Esophagus squamous epithelium (tissue), 4 donors: ENCODE measurements at regions not wholly inside any gene's neighbourhood (a gene's known extent, or its start where the extent isn't known, plus 50 kb on each side); places are given as distances from the start of the nearest gene placed in this dataset.

ENCODE experiments used
- POLR2A ChIP-seq, 4 donors: fragments of 450-650 bp; IDR thresholded peaks; one replicate each; pipeline ENCODE4 v1.6.1; 2017; ENCODE audit warnings: antibody characterized with exemption in 4 of 4, mild to moderate bottlenecking in 4 of 4, moderate library complexity in 3 of 4
- TF ChIP-seq, protein P1 (sequence below), 6 experiments: fragments of 450-650 bp in 4 of 6; fragments of 200-600 bp in 2 of 6; sonication (generic) in 2 of 6; IDR thresholded peaks; one replicate each; pipeline ENCODE4 v1.5.1; 2016 to 2019; ENCODE audit warnings: antibody characterized with exemption in 6 of 6, mild to moderate bottlenecking in 4 of 6, moderate library complexity in 4 of 6

DNA sequence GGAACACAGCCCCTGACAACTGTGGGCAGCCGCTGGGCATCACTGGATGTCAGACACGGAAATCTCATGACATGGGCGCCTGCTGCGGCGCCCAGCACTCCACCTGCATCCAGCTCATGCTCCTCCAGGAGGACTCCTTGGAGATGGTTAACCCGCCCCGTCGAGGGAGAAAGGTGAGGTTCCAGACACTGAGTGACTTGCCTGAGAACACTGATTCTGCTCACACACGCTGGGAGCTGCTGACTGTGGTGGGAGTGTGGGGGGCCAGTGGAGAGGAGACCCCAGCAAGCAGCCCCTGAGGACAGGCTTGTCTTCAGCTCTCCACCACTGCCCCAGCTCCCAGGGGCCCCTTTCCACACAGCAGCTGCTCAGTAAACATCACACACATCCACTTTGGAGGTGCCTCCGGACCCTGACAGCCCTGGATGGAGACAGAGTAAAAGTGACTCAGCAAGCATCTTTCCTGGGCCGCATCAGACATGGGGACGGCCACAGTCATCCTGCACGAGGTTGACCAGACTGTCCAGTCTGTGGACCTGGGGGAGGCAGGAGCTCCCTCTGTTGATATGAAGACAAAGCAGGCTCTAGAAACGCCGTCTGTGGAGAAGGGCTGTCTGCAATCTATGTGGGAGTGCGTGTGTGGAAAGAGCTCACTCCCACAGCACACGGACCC lies 283.7 kb upstream of the IRX4 start:
- TF ChIP-seq, protein P1, sequence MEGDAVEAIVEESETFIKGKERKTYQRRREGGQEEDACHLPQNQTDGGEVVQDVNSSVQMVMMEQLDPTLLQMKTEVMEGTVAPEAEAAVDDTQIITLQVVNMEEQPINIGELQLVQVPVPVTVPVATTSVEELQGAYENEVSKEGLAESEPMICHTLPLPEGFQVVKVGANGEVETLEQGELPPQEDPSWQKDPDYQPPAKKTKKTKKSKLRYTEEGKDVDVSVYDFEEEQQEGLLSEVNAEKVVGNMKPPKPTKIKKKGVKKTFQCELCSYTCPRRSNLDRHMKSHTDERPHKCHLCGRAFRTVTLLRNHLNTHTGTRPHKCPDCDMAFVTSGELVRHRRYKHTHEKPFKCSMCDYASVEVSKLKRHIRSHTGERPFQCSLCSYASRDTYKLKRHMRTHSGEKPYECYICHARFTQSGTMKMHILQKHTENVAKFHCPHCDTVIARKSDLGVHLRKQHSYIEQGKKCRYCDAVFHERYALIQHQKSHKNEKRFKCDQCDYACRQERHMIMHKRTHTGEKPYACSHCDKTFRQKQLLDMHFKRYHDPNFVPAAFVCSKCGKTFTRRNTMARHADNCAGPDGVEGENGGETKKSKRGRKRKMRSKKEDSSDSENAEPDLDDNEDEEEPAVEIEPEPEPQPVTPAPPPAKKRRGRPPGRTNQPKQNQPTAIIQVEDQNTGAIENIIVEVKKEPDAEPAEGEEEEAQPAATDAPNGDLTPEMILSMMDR (IDR thresholded peaks at IDR 0.05) = no peak
- TF ChIP-seq POLR2A (IDR thresholded peaks at IDR 0.05) = no peak
